Loucy (cell line): ENCODE measurements at regions not wholly inside any gene's neighbourhood (a gene's known extent, or its start where the extent isn't known, plus 50 kb on each side); places are given as distances from the start of the nearest gene placed in this dataset.

Source experiments
- H2AFZ ChIP-seq: fragments of 200-600 bp; sonication (generic); 2 replicates; pipeline ENCODE4 v1.6.0; 2016; ENCODE audit warnings: antibody characterized with exemption, mild to moderate bottlenecking, low read length, moderate library complexity
- H3F3A ChIP-seq: fragments of 200-600 bp; 2 replicates; pipeline ENCODE4 v1.6.0; 2016; ENCODE audit warnings: antibody characterized with exemption, low read depth, mild to moderate bottlenecking
- H3K27me3 ChIP-seq: fragments of 200-600 bp; sonication (generic); 2 replicates; pipeline ENCODE4 v1.6.1; 2014; ENCODE audit warnings: low read length, mild to moderate bottlenecking; ENCODE audit not compliant: insufficient read depth, poor library complexity, severe bottlenecking
- H3K36me3 ChIP-seq: fragments of 200-600 bp; sonication (generic); 2 replicates; pipeline ENCODE4 v1.6.1; 2016; ENCODE audit warnings: low read length; ENCODE audit not compliant: insufficient read depth
- H3K4me1 ChIP-seq: fragments of 200-600 bp; sonication (generic); 2 replicates; pipeline ENCODE4 v1.5.1; 2014; ENCODE audit warnings: low read length, mild to moderate bottlenecking; ENCODE audit not compliant: insufficient read depth, poor library complexity, severe bottlenecking
- H3K4me2 ChIP-seq: fragments of 200-600 bp; sonication (generic); 2 replicates; pipeline ENCODE4 v1.6.0; 2014; ENCODE audit warnings: antibody characterized with exemption, low read length, low read depth, mild to moderate bottlenecking; ENCODE audit not compliant: poor library complexity, severe bottlenecking
- H3K4me3 ChIP-seq: fragments of 200-600 bp; sonication (generic); 2 replicates; pipeline ENCODE4 v1.5.1; 2014; ENCODE audit warnings: low read length, mild to moderate bottlenecking, mixed read lengths; ENCODE audit not compliant: poor library complexity, severe bottlenecking
- H3K79me2 ChIP-seq: fragments of 200-600 bp; sonication (generic); 2 replicates; pipeline ENCODE4 v1.6.1; 2014; ENCODE audit warnings: low read length; ENCODE audit not compliant: insufficient read depth
- H3K9ac ChIP-seq: fragments of 200-600 bp; sonication (generic); 2 replicates; pipeline ENCODE4 v1.6.0; 2014; ENCODE audit warnings: mild to moderate bottlenecking, low read depth, low read length, moderate library complexity; ENCODE audit not compliant: poor library complexity, severe bottlenecking
- H3K9me2 ChIP-seq: fragments of 200-600 bp; sonication (generic); replicated peaks from 2 replicates; pipeline ENCODE4 v1.6.1; 2016; ENCODE audit warnings: low read depth, low read length, mixed read lengths
- H3K9me3 ChIP-seq: fragments of 200-600 bp; sonication (generic); 2 replicates; pipeline ENCODE4 v1.6.1; 2014; ENCODE audit warnings: mild to moderate bottlenecking, antibody characterized with exemption, low read length, low read depth; ENCODE audit not compliant: insufficient read depth
- H4K20me1 ChIP-seq: fragments of 200-600 bp; sonication (generic); 2 replicates; pipeline ENCODE4 v1.6.0; 2014; ENCODE audit warnings: antibody characterized with exemption, low read length, mild to moderate bottlenecking; ENCODE audit not compliant: insufficient read depth, poor library complexity, severe bottlenecking
- EZH2phosphoT487 ChIP-seq: fragments of 200-600 bp; IDR thresholded peaks from 2 replicates; pipeline ENCODE4 v1.6.1; 2018; ENCODE audit warnings: antibody characterized with exemption, mild to moderate bottlenecking, moderate library complexity, borderline replicate concordance
- TF ChIP-seq, protein P1 (sequence below): fragments of 200-600 bp; sonication (generic); conservative IDR thresholded peaks from 2 replicates; pipeline ENCODE4 v1.5.1; 2014; ENCODE audit warnings: mild to moderate bottlenecking, antibody characterized with exemption, low read length

DNA sequence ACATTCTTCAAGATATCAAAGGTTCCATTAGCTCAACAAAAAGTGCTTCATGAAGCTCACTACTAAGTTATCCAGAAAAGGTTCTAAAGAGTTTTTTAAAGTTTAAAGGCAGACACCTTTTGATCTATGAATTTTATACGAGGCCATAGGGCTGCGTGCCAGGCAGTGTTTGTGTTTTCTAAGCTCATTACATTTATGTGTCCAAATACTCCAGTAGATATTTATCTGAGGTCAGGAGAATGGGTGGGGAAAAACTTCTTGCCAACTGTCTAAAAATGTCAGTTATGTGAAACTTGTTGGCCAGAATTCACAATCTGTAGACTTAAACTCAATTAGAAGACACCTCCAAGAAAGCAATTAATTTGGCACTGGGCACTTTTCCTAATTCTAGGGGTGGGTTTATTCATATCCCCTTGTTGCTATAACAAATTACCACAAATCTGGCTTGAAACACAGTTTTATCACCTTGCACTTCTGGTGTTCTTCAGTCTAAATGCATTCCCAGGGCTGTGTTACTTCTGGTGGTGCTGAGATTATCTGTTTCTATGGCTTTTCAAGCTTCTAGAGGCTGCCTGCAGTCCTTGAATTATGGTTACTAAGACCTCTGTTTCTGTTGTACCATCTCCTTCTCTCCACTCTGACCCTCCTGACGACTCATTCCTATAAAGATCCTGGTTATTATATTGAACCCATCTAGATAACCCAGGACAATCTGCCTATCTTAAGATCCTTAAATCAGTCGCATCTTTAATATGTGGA, 1030.4 kb upstream of the CNTN5 start:
- no peaks in the 10 kb centered on the region for H3K79me2 ChIP-seq
- no peak overlapping the region for H2AFZ ChIP-seq
- no peak overlapping the region for H3K4me3 ChIP-seq
- no peaks in the 10 kb centered on the region for H3K9me2 ChIP-seq
- H3K4me2 ChIP-seq: no peak overlapping the region
- no peaks in the 10 kb centered on the region for H3K36me3 ChIP-seq
- H4K20me1 ChIP-seq: no peaks in the 10 kb centered on the region
- H3K27me3 ChIP-seq: no peaks in the 10 kb centered on the region
- H3K9me3 ChIP-seq: no peaks in the 10 kb centered on the region
- H3F3A ChIP-seq: no peaks in the 10 kb centered on the region
- H3K9ac ChIP-seq: no peak overlapping the region
- no peaks in the 10 kb centered on the region for H3K4me1 ChIP-seq
- no peak for TF ChIP-seq EZH2phosphoT487
- TF ChIP-seq, protein P1, sequence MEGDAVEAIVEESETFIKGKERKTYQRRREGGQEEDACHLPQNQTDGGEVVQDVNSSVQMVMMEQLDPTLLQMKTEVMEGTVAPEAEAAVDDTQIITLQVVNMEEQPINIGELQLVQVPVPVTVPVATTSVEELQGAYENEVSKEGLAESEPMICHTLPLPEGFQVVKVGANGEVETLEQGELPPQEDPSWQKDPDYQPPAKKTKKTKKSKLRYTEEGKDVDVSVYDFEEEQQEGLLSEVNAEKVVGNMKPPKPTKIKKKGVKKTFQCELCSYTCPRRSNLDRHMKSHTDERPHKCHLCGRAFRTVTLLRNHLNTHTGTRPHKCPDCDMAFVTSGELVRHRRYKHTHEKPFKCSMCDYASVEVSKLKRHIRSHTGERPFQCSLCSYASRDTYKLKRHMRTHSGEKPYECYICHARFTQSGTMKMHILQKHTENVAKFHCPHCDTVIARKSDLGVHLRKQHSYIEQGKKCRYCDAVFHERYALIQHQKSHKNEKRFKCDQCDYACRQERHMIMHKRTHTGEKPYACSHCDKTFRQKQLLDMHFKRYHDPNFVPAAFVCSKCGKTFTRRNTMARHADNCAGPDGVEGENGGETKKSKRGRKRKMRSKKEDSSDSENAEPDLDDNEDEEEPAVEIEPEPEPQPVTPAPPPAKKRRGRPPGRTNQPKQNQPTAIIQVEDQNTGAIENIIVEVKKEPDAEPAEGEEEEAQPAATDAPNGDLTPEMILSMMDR: no peak

- Histone ChIP-seq H4K20me1 (no peaks in the 10 kb centered on the region), H3K9me3 (no peaks in the 10 kb centered on the region), H3K4me2 (no peak overlapping the region), H3K9me2 (no peaks in the 10 kb centered on the region), H3K27me3 (no peaks in the 10 kb centered on the region), H3K4me3 (no peak overlapping the region), H3K36me3 (no peaks in the 10 kb centered on the region), H3K4me1 (no peaks in the 10 kb centered on the region), H3F3A (no peaks in the 10 kb centered on the region), H2AFZ (no peak overlapping the region), H3K9ac (no peak overlapping the region), H3K79me2 (no peaks in the 10 kb centered on the region)
- TF ChIP-seq, protein P1: no peak
- no peak for TF ChIP-seq EZH2phosphoT487
Measured at GRCh38 chr11:97993562-97993961, 1027.2 kb upstream of the CNTN5 start.

DNA sequence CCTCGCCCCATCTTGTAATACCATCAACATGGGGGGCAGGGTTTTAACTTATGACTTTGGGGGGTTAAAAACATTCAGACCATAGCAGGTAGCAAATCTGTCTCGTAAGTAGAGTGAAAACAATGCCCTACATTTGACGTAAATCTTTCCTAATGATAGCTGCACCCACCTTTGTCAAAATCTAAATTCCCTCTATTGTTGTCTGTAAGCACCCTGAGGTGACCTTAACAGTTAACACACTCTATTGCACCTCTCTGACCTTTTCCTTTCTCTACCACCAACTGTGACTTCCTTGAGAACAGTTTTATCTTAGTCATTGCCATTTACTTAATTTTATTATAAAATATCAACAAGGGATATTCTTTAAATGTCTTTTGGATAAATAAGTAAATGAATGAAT, 1024.9 kb upstream of the CNTN5 start:
- Histone ChIP-seq H3F3A (no peaks in the 10 kb centered on the region), H3K4me3 (no peak overlapping the region), H3K27me3 (no peaks in the 10 kb centered on the region), H4K20me1 (no peaks in the 10 kb centered on the region), H3K9me2 (no peaks in the 10 kb centered on the region), H2AFZ (no peak overlapping the region), H3K9me3 (no peaks in the 10 kb centered on the region), H3K4me2 (no peak overlapping the region), H3K9ac (no peak overlapping the region), H3K4me1 (no peaks in the 10 kb centered on the region), H3K79me2 (no peaks in the 10 kb centered on the region), H3K36me3 (no peaks in the 10 kb centered on the region)
- TF ChIP-seq EZH2phosphoT487: no peak
- TF ChIP-seq, protein P1: no peak
